ENCODE measurements at regions not wholly inside any gene's neighbourhood (a gene's known extent, or its start where the extent isn't known, plus 50 kb on each side); places are given as distances from the start of the nearest gene placed in this dataset.

- Histone ChIP-seq H3K27ac (ENCODE audit: low read depth in 1 of 2, low read length in 2 of 2) (no peak overlapping the region), H3K4me3 (ENCODE audit: low read length) (no peak overlapping the region), H3K4me1 (ENCODE audit: insufficient read depth, low read length) (no peaks in the 10 kb centered on the region), H3K9me3 (ENCODE audit: control insufficient read depth in 1 of 2, insufficient read depth in 1 of 2, low read length in 2 of 2) (no peaks in the 10 kb centered on the region), H3K36me3 (ENCODE audit: insufficient read depth, low read length) (no peaks in the 10 kb centered on the region), H3K27me3 (ENCODE audit: control insufficient read depth in 1 of 2, insufficient read depth in 2 of 2, low read length in 2 of 2) (no peaks in the 10 kb centered on the region)
- ChIA-PET CTCF (no interaction called here), POLR2A (no interaction called here)
- ATAC-seq (ENCODE audit: poor library complexity), result no peak
- Mint-ChIP-seq H3K9me3 (peaks cover 7% of the 10 kb centered on the region), H3K36me3 (ENCODE audit: low read depth) (no peaks in the 10 kb centered on the region), H3K27ac (no peak overlapping the region), H3K4me3 (no peak overlapping the region), H3K4me1 (ENCODE audit: low read depth) (no peaks in the 10 kb centered on the region), H3K27me3 (no peaks in the 10 kb centered on the region)
- DNase-seq, result no peak
- TF ChIP-seq CTCF (IDR thresholded peaks at IDR 0.05), result no peak
- intact Hi-C loops (cut with DNase I, micrococcal nuclease), result no loop called here
Observed at GRCh38 chr7:126157391-126157790, 1095.3 kb downstream of the GRM8 start.

GRCh38 chr7:126150278-126150958, 1102.3 kb downstream of the GRM8 start:
- no peaks in the 10 kb centered on the region for H3K4me1 ChIP-seq (ENCODE audit: insufficient read depth, low read length)
- no peaks in the 10 kb centered on the region for H3K4me1 Mint-ChIP-seq (ENCODE audit: low read depth)
- no peaks in the 10 kb centered on the region for H3K27me3 ChIP-seq (ENCODE audit: control insufficient read depth in 1 of 2, insufficient read depth in 2 of 2, low read length in 2 of 2)
- no peak overlapping the region for H3K27ac Mint-ChIP-seq
- DNase-seq, result no peak
- no peak for TF ChIP-seq CTCF (IDR thresholded peaks at IDR 0.05)
- ATAC-seq (ENCODE audit: poor library complexity), result no peak
- no peak overlapping the region for H3K27ac ChIP-seq (ENCODE audit: low read depth in 1 of 2, low read length in 2 of 2)
- intact Hi-C loops (cut with DNase I, micrococcal nuclease), result no loop called here
- ChIA-PET POLR2A (no interaction called here), CTCF (no interaction called here)
- peaks cover 5% of the 10 kb centered on the region for H3K9me3 Mint-ChIP-seq
- H3K9me3 ChIP-seq (ENCODE audit: control insufficient read depth in 1 of 2, insufficient read depth in 1 of 2, low read length in 2 of 2), result peaks cover 0 to 4% of the 10 kb centered on the region in 2 experiments
- H3K36me3 ChIP-seq (ENCODE audit: insufficient read depth, low read length), result no peaks in the 10 kb centered on the region
- no peaks in the 10 kb centered on the region for H3K27me3 Mint-ChIP-seq
- no peaks in the 10 kb centered on the region for H3K36me3 Mint-ChIP-seq (ENCODE audit: low read depth)
- H3K4me3 Mint-ChIP-seq, result no peak overlapping the region
- no peak overlapping the region for H3K4me3 ChIP-seq (ENCODE audit: low read length)

GRCh38 chr7:126140858-126141466, 1111.8 kb downstream of the GRM8 start:
- no peak for DNase-seq
- H3K27me3 Mint-ChIP-seq, result no peaks in the 10 kb centered on the region
- CTCF ChIA-PET, result no interaction called here
- H3K36me3 Mint-ChIP-seq (ENCODE audit: low read depth), result no peaks in the 10 kb centered on the region
- H3K9me3 Mint-ChIP-seq, result no peaks in the 10 kb centered on the region
- POLR2A ChIA-PET, result no interaction called here
- H3K4me1 Mint-ChIP-seq (ENCODE audit: low read depth), result no peaks in the 10 kb centered on the region
- no peak overlapping the region for H3K4me3 Mint-ChIP-seq
- H3K9me3 ChIP-seq (ENCODE audit: control insufficient read depth in 1 of 2, insufficient read depth in 1 of 2, low read length in 2 of 2), result no peaks in the 10 kb centered on the region
- TF ChIP-seq CTCF (IDR thresholded peaks at IDR 0.05), result no peak
- H3K4me1 ChIP-seq (ENCODE audit: insufficient read depth, low read length), result no peaks in the 10 kb centered on the region
- no peaks in the 10 kb centered on the region for H3K36me3 ChIP-seq (ENCODE audit: insufficient read depth, low read length)
- no peaks in the 10 kb centered on the region for H3K27me3 ChIP-seq (ENCODE audit: control insufficient read depth in 1 of 2, insufficient read depth in 2 of 2, low read length in 2 of 2)
- intact Hi-C loops (cut with DNase I, micrococcal nuclease), result no loop called here
- no peak for ATAC-seq (ENCODE audit: poor library complexity)
- no peak overlapping the region for H3K27ac ChIP-seq (ENCODE audit: low read depth in 1 of 2, low read length in 2 of 2)
- H3K27ac Mint-ChIP-seq, result no peak overlapping the region
- no peak overlapping the region for H3K4me3 ChIP-seq (ENCODE audit: low read length)

All from CD4-positive, alpha-beta T cell (primary cell).